CD4-positive, alpha-beta T cell treated with Interleukin-4 for 1 hour (primary cell): ENCODE measurements at regions not wholly inside any gene's neighbourhood (a gene's known extent, or its start where the extent isn't known, plus 50 kb on each side); places are given as distances from the start of the nearest gene placed in this dataset.
"Not testable (repeated sequence)": the region's sequence is repeated elsewhere in the genome, so short reads cannot be mapped to it uniquely, and the experiment has no call there.

Experiments
- DNase-seq, 2 donors: peaks; one replicate each; pipeline ENCODE4 v3.0.0-alpha.2; 2020 to 2022

- no peak for DNase-seq
Measured at GRCh38 chr12:107509421-107509820, 176.2 kb upstream of the PWP1 start.

DNA sequence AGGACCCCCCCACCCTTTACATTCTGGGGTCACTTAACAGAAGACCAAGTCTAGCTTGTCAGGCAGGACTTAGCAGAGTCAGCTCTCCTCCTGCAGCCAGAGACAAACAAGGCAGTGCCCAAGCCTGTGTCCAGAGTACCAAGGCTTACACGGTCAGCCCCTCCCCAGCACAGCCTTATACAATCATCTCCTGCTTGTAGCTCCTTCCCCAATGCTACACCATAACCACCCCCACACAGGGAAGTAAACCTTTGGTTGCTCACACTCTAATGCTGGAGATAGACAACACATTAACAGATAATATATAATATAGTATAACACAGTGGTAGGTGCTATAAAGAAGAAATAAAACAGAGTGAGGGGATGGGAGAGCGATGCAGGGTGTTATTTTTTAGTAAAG, 175.4 kb upstream of the PWP1 start:
- no peak for DNase-seq

DNA sequence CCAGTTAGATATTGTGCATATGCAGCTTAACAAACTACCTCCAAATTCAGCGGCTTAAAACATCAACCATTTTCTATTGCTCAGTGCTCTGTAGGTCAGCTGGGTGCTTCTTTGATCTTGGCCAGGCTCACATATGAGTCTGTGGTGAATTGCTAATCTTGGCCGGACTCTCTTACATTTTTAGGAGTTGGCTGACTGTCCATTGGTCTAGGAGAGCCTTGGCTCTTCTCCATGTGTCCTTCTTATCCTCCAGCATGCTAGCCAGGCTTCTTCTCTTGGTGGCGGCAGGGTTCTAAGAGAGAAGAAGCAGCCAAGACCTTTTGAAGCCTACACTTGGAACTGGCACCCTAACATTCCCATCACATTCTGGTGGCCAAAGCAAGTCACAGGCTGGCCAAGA, 174.3 kb upstream of the PWP1 start:
- DNase-seq: no peak

DNA sequence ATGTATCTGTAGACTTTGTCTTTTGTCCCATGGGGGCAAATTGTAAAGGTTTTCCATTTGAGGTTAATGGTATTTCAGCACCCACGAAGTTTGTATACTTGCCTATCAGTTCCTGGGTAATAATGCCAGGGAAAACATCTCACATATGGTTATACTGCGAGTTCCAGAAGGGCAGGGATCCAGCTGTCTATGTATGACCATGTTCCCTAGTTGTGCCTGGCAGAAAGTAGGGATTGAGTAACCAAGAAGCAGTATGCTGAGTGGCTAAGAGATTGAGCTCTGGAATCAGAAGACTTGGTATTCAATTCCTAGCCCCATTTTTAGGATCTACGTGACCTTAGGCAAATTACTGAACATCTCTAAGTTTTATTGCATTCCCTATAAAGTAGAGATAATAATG, 173.2 kb upstream of the PWP1 start:
- DNase-seq: no peak

DNA sequence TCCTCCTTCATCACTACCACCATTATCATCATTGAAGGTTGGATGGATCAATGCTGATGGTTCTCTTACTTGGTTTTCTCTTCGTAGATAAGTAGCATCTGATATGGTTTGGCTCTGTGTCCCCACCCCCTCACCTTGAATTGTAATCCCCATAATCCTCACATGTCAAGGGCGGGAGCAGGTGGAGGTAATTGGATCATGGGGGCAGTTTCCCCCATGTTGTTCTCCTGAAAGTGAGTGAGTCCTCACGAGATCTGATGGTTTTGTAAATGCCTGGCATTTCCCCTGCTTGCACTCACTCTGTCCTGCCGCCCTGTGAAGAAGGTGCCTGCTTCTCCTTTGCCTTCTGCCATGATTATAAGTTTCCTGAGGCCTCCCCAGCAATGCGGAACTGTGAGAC, 172.4 kb upstream of the PWP1 start:
- no peak for DNase-seq

DNA sequence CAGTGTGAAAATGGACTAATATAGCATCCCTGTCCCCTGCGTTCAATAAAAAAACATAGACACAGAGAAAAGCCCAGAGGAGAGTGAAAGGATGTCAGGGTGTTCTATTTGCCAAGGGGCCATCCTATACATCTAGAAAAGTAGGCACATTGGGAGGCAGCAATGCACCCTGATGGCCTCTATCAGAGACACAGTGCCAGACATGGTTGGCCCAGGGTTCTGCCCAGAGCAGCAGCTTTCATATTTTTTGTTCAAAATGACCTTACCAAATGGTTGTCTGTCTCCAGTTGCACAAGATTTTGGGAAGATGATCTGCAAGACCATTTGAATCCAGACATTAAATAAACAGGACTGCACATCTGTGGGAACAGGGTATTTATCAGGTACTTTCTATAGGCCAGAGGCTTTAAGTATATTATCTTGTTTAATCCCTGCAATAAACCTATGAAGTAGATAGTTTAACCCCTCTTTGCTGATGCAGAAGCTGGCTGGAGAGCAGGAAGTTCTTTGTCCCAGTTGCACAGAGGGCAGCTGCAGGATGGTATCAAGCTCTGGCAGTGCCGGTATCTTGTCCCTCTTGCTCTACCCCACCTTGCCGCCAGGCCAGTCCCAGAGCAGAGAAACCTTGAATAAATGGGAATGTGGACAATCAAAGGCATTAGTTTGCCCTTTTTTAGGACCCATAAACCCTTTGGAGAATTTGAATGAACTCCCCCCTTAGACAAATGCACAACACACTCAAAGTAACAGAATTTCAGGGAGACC, 171.8 kb upstream of the PWP1 start:
- DNase-seq: no peak

DNA sequence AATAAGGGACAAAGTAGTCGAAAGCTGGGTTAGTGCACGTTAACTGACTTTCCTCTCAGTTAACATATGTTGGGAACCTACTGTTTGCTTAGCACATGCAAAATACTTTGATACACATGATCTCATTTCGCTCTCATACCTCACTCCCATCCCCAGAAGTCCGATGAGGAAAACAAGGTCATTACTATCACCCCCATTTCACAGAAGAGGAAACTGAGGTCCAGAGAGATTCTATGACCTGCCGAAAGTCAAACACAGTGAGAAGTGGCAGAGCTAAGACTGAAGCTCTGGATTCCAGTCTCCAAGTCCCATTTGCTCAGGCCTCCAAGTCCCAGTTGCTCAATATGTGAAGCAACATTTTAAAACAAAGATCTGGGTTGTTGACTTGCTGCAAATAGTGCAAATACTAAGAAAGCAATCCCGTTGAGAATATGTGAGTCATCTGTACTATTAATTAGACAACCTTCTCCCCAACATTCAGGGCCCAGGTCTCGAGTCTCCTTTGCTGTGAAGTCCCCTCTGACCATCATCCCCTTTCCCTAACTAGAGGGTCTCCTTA, 170.6 kb upstream of the PWP1 start:
- DNase-seq: no peak

DNA sequence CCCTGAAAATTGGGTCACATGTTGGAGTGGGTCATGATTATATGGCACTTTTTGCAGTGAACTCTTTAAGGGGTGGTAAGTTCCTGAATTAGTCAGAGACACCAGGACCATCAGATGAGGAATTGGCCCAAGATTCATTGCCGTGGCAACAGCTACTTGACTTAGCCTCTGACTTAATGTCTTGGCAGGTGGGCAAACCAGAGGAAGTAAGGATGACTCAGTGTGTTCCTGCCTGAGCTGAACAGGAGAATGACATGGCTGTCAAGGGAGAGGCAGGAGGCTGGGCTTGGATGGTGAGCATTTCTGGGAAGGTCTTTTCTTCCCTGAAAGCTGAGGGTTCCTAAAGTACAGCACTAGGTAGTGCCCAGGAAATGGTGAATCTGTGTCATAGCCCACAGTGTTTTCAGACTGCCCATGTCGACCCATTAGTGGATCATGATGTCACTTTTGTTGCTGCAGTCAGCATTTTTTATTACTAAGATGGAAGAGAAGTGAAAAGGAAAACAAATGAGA, 170.1 kb upstream of the PWP1 start:
- DNase-seq: no peak

DNA sequence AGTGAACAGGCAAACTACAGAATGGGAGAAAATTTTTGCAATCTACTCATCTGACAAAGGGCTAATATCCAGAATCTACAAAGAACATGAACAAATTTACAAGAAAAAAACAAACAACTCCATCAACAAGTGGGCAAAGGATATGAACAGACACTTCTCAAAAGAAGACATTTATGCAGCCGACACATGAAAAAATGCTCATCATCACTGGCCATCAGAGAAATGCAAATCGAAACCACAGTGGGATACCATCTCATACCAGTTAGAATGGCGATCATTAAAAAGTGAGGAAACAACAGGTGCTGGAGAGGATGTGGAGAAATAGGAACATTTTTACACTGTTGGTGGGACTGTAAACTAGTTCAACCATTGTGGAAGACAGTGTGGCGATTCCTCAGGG, 167.8 kb upstream of the PWP1 start:
- DNase-seq: not testable (repeated sequence)

DNA sequence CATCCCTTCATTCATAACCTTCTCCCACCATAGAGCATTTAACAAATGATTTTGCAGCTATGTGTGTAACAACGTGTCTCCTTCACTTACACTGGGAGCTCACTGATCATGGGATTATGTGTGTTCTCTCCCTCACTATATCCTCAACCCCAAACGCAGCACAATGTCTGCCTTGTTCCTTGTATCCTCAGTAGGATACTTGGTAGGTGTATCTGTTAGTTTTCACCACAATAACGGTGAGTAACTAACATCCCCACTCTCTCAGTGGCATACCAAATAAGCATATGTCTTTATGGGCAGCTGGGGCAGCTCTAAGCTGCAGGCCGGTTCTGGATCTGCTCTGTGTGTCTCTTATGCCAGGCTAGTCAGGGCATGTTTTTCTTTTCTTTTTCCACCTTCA, 166.7 kb upstream of the PWP1 start:
- DNase-seq: no peak

DNA sequence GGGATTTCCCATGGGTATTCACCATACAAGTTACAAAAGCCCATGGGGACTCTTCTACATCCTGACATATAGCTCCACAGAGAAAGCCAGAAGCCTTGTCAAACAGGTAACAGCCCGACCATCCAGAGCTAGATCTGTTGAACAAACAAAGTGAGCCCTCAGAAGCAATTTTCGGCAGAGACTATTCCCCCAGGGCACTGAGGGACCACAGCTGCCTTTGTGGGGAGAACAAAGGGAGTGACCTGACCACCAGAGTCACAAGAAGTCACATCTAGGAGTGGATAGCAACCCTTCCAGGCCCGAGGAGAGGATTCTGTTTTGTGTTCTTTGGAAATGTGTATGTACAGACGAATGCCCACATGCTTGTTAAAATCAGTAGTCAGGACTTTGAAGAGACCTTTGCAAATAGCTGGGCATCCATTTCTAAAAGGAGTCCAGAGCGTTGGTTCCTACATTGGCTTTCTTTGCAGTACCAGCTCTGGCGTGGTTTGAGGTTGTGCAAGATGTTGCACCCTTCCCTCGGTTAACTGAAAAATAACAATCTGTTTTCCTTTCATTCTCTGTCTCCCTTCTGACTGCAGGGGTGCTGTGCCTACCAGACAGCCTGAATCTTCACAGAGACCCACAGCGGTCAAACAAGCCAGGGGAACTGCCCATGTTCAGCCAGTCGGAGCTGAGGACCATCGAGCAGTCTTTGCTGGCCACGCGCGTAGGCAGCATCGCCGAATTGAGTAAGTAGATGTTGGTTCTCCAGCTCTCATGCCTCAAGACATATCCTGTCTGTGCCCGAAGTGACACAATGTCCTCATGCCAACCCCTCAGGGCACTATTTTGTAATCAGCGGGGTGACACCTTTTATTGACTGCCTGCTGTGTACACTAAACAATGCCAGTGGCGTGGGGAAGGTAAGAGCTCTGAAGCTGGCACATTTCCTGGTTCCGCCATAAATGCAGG, 165.4 kb upstream of the PWP1 start:
- DNase-seq: no peak

- DNase-seq: no peak
Measured at GRCh38 chr12:107521826-107522355, 163.7 kb upstream of the PWP1 start.

GRCh38 chr12:107522692-107523477, 162.7 kb upstream of the PWP1 start:
- no peak for DNase-seq

GRCh38 chr12:107523775-107524535, 161.6 kb upstream of the PWP1 start:
- no peak for DNase-seq

GRCh38 chr12:107525063-107525718, 160.4 kb upstream of the PWP1 start:
- DNase-seq: no peak

GRCh38 chr12:107525719-107526554, 159.7 kb upstream of the PWP1 start:
- DNase-seq: no peak

DNA sequence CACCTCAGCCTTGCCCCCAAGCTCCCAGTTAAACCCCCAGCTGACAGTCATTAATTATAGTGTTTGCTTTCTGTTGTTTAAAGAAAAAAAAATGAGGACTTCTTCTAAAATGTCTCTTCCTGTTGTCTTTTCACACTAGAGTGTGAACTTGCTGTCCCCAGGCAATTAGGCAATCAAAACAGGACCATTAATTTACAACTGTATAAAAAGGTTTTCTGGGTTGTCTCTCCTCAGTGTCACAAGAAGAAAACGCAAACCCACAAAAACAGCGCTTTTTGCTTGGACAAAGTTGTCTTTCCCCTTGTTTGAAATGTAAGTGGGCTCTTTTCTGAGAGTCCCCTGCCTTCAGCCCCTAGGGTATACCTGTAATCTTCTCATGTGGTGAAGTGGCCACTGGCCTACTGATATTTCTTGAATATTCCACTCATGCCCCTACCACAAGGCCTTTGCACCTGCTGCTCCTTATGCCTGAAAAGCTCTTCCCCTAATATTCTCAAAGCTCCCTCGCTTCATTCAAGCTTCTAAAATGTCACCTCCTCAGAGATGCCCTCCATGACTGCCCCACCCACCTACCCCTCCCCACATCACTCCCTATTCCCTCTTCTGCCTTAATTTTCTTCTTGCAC, 158.9 kb upstream of the PWP1 start:
- no peak for DNase-seq

DNA sequence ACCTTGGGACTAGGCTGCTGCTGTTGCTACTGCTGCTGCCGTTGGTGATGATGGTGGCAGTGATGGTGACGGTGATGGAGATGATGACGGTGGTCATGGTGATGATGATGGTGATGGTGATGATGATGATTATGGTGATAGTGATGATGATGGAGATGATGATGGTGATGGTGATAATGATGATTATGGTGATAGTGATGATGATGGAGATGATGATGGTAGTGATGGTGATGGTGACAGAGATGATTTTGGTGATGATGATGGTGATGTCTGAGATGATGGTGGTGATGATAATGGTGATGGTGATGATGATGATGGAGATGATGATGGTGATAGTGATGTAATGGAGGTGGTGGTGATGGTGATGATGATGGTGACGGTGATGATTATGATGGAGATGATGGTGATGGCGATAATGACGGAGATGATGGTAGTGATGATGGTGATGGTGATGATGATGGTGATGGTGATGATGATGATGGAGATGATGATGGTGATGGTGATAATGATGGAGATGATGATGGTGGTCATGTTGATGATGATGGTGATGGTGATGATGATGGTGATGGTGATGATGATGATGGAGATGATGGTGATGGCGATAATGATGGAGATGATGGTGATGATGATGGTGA, 156.8 kb upstream of the PWP1 start:
- DNase-seq: no peak

DNA sequence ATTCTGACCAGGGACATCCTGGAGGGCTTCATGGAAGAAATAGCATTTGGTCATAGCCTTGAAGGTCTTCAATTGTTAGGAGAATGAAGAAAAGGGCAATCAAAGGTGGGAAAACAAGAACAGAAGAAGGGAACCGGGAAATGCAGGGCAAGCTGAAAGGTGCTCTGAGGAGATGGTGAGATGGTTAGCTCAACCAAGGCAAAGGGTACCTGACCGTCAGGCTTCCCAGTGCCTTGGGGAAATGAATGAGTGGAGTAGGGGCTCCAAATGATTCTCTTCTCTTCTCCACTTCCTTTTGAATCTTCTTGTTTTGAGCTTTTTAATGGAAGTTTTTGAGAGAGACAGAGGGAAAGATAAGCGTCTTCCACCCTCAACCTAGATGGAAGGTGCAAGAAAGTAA, 155.6 kb upstream of the PWP1 start:
- no peak for DNase-seq
